ENCODE measurements at regions not wholly inside any gene's neighbourhood (a gene's known extent, or its start where the extent isn't known, plus 50 kb on each side); places are given as distances from the start of the nearest gene placed in this dataset.
"Not testable (repeated sequence)": the region's sequence is repeated elsewhere in the genome, so short reads cannot be mapped to it uniquely, and the experiment has no call there.

DNA sequence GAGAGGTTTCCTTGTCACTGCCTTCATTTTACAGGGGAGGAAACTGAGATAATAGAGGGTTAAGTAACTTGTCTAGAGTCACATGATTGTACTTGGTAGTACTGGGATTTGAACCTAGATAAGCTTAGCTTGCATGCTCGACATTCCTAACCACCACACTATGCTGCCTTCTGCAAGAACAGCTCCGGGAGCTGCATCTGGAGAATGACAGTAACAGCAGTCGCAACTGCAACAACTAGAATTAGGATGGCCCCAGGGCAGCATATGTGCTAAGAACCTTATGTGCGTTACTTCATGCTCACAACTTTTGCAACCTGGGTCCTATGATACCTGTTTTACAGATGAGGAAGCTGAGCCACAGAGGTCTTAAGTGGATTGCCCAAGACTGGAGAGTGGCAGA, 89.5 kb upstream of the LCORL start:
- ChIA-PET CTCF (no interaction called here), POLR2A (ENCODE audit: unreplicated experiment) (no interaction called here)
- no peaks in the 10 kb centered on the region for H3K9me3 ChIP-seq (ENCODE audit: insufficient read depth, low read depth)
- H3F3A ChIP-seq (ENCODE audit: insufficient read depth, low read depth): no peaks in the 10 kb centered on the region
- H4K20me1 ChIP-seq (ENCODE audit: insufficient read depth): no peaks in the 10 kb centered on the region
- no peaks in the 10 kb centered on the region for H3K79me2 ChIP-seq (ENCODE audit: low read depth)
- TF ChIP-seq, protein P1, sequence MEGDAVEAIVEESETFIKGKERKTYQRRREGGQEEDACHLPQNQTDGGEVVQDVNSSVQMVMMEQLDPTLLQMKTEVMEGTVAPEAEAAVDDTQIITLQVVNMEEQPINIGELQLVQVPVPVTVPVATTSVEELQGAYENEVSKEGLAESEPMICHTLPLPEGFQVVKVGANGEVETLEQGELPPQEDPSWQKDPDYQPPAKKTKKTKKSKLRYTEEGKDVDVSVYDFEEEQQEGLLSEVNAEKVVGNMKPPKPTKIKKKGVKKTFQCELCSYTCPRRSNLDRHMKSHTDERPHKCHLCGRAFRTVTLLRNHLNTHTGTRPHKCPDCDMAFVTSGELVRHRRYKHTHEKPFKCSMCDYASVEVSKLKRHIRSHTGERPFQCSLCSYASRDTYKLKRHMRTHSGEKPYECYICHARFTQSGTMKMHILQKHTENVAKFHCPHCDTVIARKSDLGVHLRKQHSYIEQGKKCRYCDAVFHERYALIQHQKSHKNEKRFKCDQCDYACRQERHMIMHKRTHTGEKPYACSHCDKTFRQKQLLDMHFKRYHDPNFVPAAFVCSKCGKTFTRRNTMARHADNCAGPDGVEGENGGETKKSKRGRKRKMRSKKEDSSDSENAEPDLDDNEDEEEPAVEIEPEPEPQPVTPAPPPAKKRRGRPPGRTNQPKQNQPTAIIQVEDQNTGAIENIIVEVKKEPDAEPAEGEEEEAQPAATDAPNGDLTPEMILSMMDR (conservative IDR thresholded peaks at IDR 0.05): no peak
- TF ChIP-seq EZH2 (IDR thresholded peaks at IDR 0.05; ENCODE audit: low read depth): no peak
- H3K27ac ChIP-seq: no peak overlapping the region
- BruUV-seq (replicated peaks): no TSS peak
- no peaks in the 10 kb centered on the region for H3K4me1 ChIP-seq (replicated peaks; ENCODE audit: insufficient read depth)
- no peak for DNase-seq
- H2AFZ ChIP-seq: no peak overlapping the region
- intact Hi-C loops (cut with micrococcal nuclease; ENCODE audit: unreplicated experiment): no loop called here
- no peaks in the 10 kb centered on the region for H3K36me3 ChIP-seq (ENCODE audit: low read depth)
- H3K9me2 ChIP-seq (ENCODE audit: insufficient read depth): no peaks in the 10 kb centered on the region
- no peak overlapping the region for H3K4me2 ChIP-seq
- no peak overlapping the region for H3K4me3 ChIP-seq
- peaks cover 4% of the 10 kb centered on the region; the same call in 1 of the 2 replicates for H3K27me3 ChIP-seq (ENCODE audit: insufficient read depth, low read depth)

DNA sequence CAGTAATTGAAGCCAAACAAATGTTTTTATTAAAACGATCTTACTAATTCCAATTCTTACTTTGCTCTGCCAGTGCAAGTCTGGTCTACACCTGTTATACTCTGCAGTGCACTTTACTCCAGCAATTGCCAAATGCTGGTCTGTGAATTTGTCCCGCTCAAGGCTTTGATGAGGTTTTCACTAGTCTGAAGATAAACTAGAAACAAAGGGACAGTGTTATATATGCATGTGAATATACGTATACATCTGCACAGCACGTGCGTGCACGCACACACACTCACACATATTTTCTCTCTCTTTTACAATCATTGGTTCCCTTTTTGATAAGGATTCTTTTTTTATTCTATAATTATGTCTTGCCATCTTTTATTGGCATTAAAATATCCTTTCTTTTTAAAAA, 88.5 kb upstream of the LCORL start:
- H3K79me2 ChIP-seq (ENCODE audit: low read depth): no peaks in the 10 kb centered on the region
- intact Hi-C loops (cut with micrococcal nuclease; ENCODE audit: unreplicated experiment): no loop called here
- CTCF ChIA-PET: no interaction called here
- H3K4me1 ChIP-seq (replicated peaks; ENCODE audit: insufficient read depth): no peaks in the 10 kb centered on the region
- no peak for DNase-seq
- no peak overlapping the region for H3K27ac ChIP-seq
- no peaks in the 10 kb centered on the region for H3K36me3 ChIP-seq (ENCODE audit: low read depth)
- POLR2A ChIA-PET (ENCODE audit: unreplicated experiment): no interaction called here
- no peaks in the 10 kb centered on the region for H4K20me1 ChIP-seq (ENCODE audit: insufficient read depth)
- H3K27me3 ChIP-seq (ENCODE audit: insufficient read depth, low read depth): peaks cover 4% of the 10 kb centered on the region; the same call in 1 of the 2 replicates
- no peaks in the 10 kb centered on the region for H3K9me3 ChIP-seq (ENCODE audit: insufficient read depth, low read depth)
- TF ChIP-seq, protein P1 (conservative IDR thresholded peaks at IDR 0.05): no peak
- TF ChIP-seq EZH2 (IDR thresholded peaks at IDR 0.05; ENCODE audit: low read depth): no peak
- no TSS peak for BruUV-seq (replicated peaks)
- H3K4me2 ChIP-seq: no peak overlapping the region
- no peaks in the 10 kb centered on the region for H3F3A ChIP-seq (ENCODE audit: insufficient read depth, low read depth)
- no peak overlapping the region for H3K4me3 ChIP-seq
- no peak overlapping the region for H2AFZ ChIP-seq
- no peaks in the 10 kb centered on the region for H3K9me2 ChIP-seq (ENCODE audit: insufficient read depth)

DNA sequence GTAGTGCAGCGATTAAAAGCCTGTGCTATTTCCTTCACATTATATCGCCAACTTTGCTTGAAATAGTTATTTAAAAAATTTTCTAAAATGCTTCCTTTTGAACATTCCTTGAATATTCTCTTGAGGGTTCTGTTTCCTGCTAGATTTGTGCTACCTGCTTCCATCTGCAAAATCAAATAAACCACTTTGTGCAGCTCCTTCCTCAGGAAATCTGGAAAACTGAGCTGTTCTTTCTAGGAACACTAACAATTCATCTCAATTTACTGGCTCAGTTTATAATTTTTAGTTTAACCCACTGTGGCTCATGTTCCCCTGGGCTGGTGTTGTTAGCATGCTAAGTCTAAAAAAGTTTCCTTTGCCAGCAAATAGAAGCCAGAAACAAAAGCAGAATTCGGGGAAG, 88.1 kb upstream of the LCORL start:
- no peaks in the 10 kb centered on the region for H3K9me2 ChIP-seq (ENCODE audit: insufficient read depth)
- intact Hi-C loops (cut with micrococcal nuclease; ENCODE audit: unreplicated experiment): no loop called here
- CTCF ChIA-PET: no interaction called here
- no peaks in the 10 kb centered on the region for H3K36me3 ChIP-seq (ENCODE audit: low read depth)
- no peak overlapping the region for H2AFZ ChIP-seq
- peaks cover 4% of the 10 kb centered on the region; the same call in 1 of the 2 replicates for H3K27me3 ChIP-seq (ENCODE audit: insufficient read depth, low read depth)
- H3K4me1 ChIP-seq (replicated peaks; ENCODE audit: insufficient read depth): no peaks in the 10 kb centered on the region
- no peak overlapping the region for H3K4me2 ChIP-seq
- H3F3A ChIP-seq (ENCODE audit: insufficient read depth, low read depth): no peaks in the 10 kb centered on the region
- no peak overlapping the region for H3K4me3 ChIP-seq
- H3K9me3 ChIP-seq (ENCODE audit: insufficient read depth, low read depth): no peaks in the 10 kb centered on the region
- H3K27ac ChIP-seq: no peak overlapping the region
- no peak for DNase-seq
- TF ChIP-seq, protein P1 (conservative IDR thresholded peaks at IDR 0.05): no peak
- TF ChIP-seq EZH2 (IDR thresholded peaks at IDR 0.05; ENCODE audit: low read depth): no peak
- no peaks in the 10 kb centered on the region for H4K20me1 ChIP-seq (ENCODE audit: insufficient read depth)
- BruUV-seq (replicated peaks): no TSS peak
- no peaks in the 10 kb centered on the region for H3K79me2 ChIP-seq (ENCODE audit: low read depth)
- POLR2A ChIA-PET (ENCODE audit: unreplicated experiment): no interaction called here

DNA sequence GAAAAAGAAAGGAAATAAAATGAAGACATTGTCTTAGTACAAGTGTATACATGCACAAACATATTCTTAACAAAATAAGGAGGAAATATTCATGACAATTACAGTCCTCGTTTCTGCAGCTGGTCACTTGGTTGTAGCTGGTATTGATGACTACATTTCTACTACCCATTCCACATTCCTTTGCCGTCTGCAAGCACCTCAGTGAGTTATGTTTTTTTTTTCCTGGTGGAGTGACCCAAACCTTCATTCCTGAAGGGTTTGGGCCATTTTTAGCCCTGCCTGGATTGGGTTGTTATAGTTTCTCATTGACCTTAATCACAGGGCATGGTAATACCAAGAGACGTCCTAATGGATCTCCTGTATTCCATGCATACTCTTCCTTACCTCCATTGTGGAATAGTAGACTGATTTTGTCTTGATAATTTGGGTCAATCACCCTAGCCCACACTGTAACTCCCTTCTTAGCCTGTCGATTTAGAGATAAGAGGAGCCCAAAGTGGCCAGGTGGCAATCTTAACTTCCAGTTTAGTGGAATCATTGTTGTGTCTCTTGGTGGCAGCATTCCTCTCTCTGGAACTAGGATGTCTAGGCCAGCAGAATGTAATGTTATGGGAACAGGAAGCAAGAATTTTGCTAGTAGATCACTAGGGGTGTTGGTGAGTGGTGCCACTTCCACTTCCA, 86.4 kb upstream of the LCORL start:
- H3K27ac ChIP-seq; BruUV-seq (replicated peaks); H3K9me3 ChIP-seq (ENCODE audit: insufficient read depth, low read depth); H3K4me1 ChIP-seq (replicated peaks; ENCODE audit: insufficient read depth); H3K4me3 ChIP-seq; H3K79me2 ChIP-seq (ENCODE audit: low read depth); CTCF ChIA-PET; H4K20me1 ChIP-seq (ENCODE audit: insufficient read depth); POLR2A ChIA-PET (ENCODE audit: unreplicated experiment); H3F3A ChIP-seq (ENCODE audit: insufficient read depth, low read depth); H3K4me2 ChIP-seq; H3K27me3 ChIP-seq (ENCODE audit: insufficient read depth, low read depth); intact Hi-C loops (cut with micrococcal nuclease; ENCODE audit: unreplicated experiment); H2AFZ ChIP-seq; DNase-seq; H3K9me2 ChIP-seq (ENCODE audit: insufficient read depth); H3K36me3 ChIP-seq (ENCODE audit: low read depth): not testable (repeated sequence)

Data from PC-9 (cell line).